Panc1 (cell line): ENCODE measurements at regions not wholly inside any gene's neighbourhood (a gene's known extent, or its start where the extent isn't known, plus 50 kb on each side); places are given as distances from the start of the nearest gene placed in this dataset.

Experiments used
- POLR2AphosphoS5 ChIP-seq: IDR thresholded peaks from 2 replicates; pipeline ENCODE4 v1.6.1; 2012; ENCODE audit warnings: mild to moderate bottlenecking, low read depth, low read length, moderate library complexity
- TF ChIP-seq, protein P1 (sequence below): fragments of 450-650 bp; IDR thresholded peaks from 2 replicates; pipeline ENCODE4 v1.5.1; 2017; ENCODE audit warnings: mild to moderate bottlenecking

DNA sequence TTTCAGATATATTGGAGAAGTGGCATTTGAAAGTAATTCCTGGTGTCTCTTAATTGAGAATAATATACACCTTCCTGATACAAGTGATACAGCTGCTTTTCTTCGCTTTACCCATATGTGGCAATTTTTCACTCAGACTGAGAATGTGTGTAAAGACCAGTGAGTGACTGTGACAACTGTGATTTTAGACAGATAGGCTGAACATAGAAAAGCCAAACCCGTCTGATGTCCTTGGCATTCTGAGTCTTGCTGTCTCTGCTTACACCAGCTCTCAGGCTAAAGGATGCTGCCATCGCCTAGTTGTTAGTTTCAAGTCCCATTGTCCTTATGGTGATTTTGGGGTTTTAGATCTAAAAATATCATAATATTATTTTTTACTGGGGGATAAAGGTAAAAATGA, 492.6 kb downstream of the RFC3 start:
- TF ChIP-seq, protein P1, sequence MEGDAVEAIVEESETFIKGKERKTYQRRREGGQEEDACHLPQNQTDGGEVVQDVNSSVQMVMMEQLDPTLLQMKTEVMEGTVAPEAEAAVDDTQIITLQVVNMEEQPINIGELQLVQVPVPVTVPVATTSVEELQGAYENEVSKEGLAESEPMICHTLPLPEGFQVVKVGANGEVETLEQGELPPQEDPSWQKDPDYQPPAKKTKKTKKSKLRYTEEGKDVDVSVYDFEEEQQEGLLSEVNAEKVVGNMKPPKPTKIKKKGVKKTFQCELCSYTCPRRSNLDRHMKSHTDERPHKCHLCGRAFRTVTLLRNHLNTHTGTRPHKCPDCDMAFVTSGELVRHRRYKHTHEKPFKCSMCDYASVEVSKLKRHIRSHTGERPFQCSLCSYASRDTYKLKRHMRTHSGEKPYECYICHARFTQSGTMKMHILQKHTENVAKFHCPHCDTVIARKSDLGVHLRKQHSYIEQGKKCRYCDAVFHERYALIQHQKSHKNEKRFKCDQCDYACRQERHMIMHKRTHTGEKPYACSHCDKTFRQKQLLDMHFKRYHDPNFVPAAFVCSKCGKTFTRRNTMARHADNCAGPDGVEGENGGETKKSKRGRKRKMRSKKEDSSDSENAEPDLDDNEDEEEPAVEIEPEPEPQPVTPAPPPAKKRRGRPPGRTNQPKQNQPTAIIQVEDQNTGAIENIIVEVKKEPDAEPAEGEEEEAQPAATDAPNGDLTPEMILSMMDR, result no peak
- no peak for TF ChIP-seq POLR2AphosphoS5
